WTC11 (cell line): ENCODE measurements at regions not wholly inside any gene's neighbourhood (a gene's known extent, or its start where the extent isn't known, plus 50 kb on each side); places are given as distances from the start of the nearest gene placed in this dataset.

Experiments
- ATAC-seq: fragments of 200-7000 bp; cut with Tn5 transposase; 2 replicates; pipeline ENCODE4 v1.10.0; 2021; ENCODE audit warnings: mild to moderate bottlenecking, moderate library complexity
- CTCF ChIA-PET: fragments of 300-600 bp; sonication (Branson Sonifier 250); formaldehyde crosslinking; loops from one replicate; lab custom pipeline; 2021; ENCODE audit warnings: antibody characterized with exemption; lab: Charles Lee
- POLR2A ChIA-PET: fragments of 350-600 bp; sonication (Branson Sonifier 250); formaldehyde crosslinking; loops from one replicate; lab custom pipeline; 2021; ENCODE audit warnings: antibody characterized with exemption; lab: Charles Lee
- DNase-seq: peaks from one replicate; pipeline ENCODE4 v3.0.0; 2021; ENCODE audit warnings: low spot score
- H3K27ac Mint-ChIP-seq: 2 replicates; pipeline ENCODE4 v1.8.0; 2021; ENCODE audit warnings: mixed read lengths
- H3K27me3 Mint-ChIP-seq: 2 replicates; pipeline ENCODE4 v1.8.0; 2021; ENCODE audit warnings: low read depth, mild to moderate bottlenecking, moderate library complexity, mixed read lengths
- H3K36me3 Mint-ChIP-seq: 2 replicates; pipeline ENCODE4 v1.8.0; 2021; ENCODE audit warnings: mixed read lengths
- H3K4me1 Mint-ChIP-seq: 2 replicates; pipeline ENCODE4 v1.8.0; 2022; ENCODE audit warnings: mixed read lengths
- H3K4me3 Mint-ChIP-seq: 2 replicates; pipeline ENCODE4 v1.8.0; 2021; ENCODE audit warnings: mild to moderate bottlenecking, moderate library complexity, mixed read lengths
- H3K9me3 Mint-ChIP-seq: 2 replicates; pipeline ENCODE4 v1.8.0; 2021; ENCODE audit warnings: mixed read lengths
- AR ChIP-seq: fragments of 250-450 bp; sonication (Bioruptor Pico); IDR thresholded peaks from 2 replicates; pipeline ENCODE4 v1.9.0; 2021; ENCODE audit warnings: mild to moderate bottlenecking
- ARID4B ChIP-seq: sonication (generic); formaldehyde crosslinking; IDR thresholded peaks from 2 replicates; pipeline ENCODE4 v1.8.0; 2023; ENCODE audit warnings: missing genetic modification reagents, mild to moderate bottlenecking, borderline replicate concordance
- ATF3 ChIP-seq: sonication (generic); formaldehyde crosslinking; conservative IDR thresholded peaks from 2 replicates; pipeline ENCODE4 v1.8.1; 2022; ENCODE audit warnings: mild to moderate bottlenecking, missing genetic modification reagents
- ETV6 ChIP-seq: sonication (generic); formaldehyde crosslinking; IDR thresholded peaks from 2 replicates; pipeline ENCODE4 v1.8.1; 2022; ENCODE audit warnings: mild to moderate bottlenecking, missing genetic modification reagents
- MAX ChIP-seq: sonication (generic); formaldehyde crosslinking; IDR thresholded peaks from 2 replicates; pipeline ENCODE4 v1.8.0; 2022; ENCODE audit warnings: mild to moderate bottlenecking, missing genetic modification reagents
- PREB ChIP-seq: sonication (generic); formaldehyde crosslinking; IDR thresholded peaks from 2 replicates; pipeline ENCODE4 v1.8.1; 2022; ENCODE audit warnings: mild to moderate bottlenecking, missing genetic modification reagents, moderate library complexity, borderline replicate concordance
- SMAD3 ChIP-seq: sonication (generic); formaldehyde crosslinking; IDR thresholded peaks from 2 replicates; pipeline ENCODE4 v1.8.0; 2022; ENCODE audit warnings: missing genetic modification reagents, mild to moderate bottlenecking, borderline replicate concordance
- SOX15 ChIP-seq: fragments of 250-450 bp; sonication (Bioruptor Pico); IDR thresholded peaks from 2 replicates; pipeline ENCODE4 v1.9.0; 2021; ENCODE audit warnings: mild to moderate bottlenecking
- STAT6 ChIP-seq: sonication (generic); formaldehyde crosslinking; conservative IDR thresholded peaks from 2 replicates; pipeline ENCODE4 v1.8.1; 2023; ENCODE audit warnings: mild to moderate bottlenecking, low read depth, missing genetic modification reagents, moderate library complexity
- USF2 ChIP-seq: sonication (generic); formaldehyde crosslinking; IDR thresholded peaks from 2 replicates; pipeline ENCODE4 v1.8.1; 2023; ENCODE audit warnings: mild to moderate bottlenecking, missing genetic modification reagents, moderate library complexity
- ZNF219 ChIP-seq: sonication (generic); formaldehyde crosslinking; IDR thresholded peaks from 2 replicates; pipeline ENCODE4 v1.8.0; 2023; ENCODE audit warnings: missing genetic modification reagents, mild to moderate bottlenecking, borderline replicate concordance
- ZNF396 ChIP-seq: fragments of 250-450 bp; sonication (Bioruptor Pico); IDR thresholded peaks from 2 replicates; pipeline ENCODE4 v1.8.0; 2021; ENCODE audit warnings: mild to moderate bottlenecking, moderate library complexity, borderline replicate concordance
- ZNF423 ChIP-seq: fragments of 250-450 bp; sonication (Bioruptor Pico); IDR thresholded peaks from 2 replicates; pipeline ENCODE4 v2.1.2; 2022; ENCODE audit warnings: mild to moderate bottlenecking, moderate library complexity
- ZNF532 ChIP-seq: fragments of 250-450 bp; sonication (Bioruptor Pico); IDR thresholded peaks from 2 replicates; pipeline ENCODE4 v1.9.0; 2021; ENCODE audit warnings: mild to moderate bottlenecking, borderline replicate concordance
- ZNF671 ChIP-seq: fragments of 250-450 bp; sonication (Bioruptor Pico); IDR thresholded peaks from 2 replicates; pipeline ENCODE4 v1.8.0; 2021; ENCODE audit warnings: mild to moderate bottlenecking

GRCh38 chr20:22663528-22664025 lies 79.2 kb upstream of the FOXA2 start (continued):
- no peak for TF ChIP-seq PREB
- TF ChIP-seq ATF3, result no peak
- no peak for TF ChIP-seq USF2 (CRISPR knock-in tag)
- peak; percentile 50; the same call in 1 of the 2 replicates for TF ChIP-seq MAX (CRISPR knock-in tag)
- TF ChIP-seq SMAD3 (CRISPR knock-in tag), result peak; percentile 25; the same call in 1 of the 2 replicates
- no peak for TF ChIP-seq ZNF396 (CRISPR knock-in tag)
- TF ChIP-seq ARID4B (CRISPR knock-in tag), result 0 out of 2 replicates have a peak, but pooled peaks have one; percentile 31
- TF ChIP-seq ZNF219 (CRISPR knock-in tag), result peak; percentile 93; the same call in 1 of the 2 replicates
- no peak for TF ChIP-seq ZNF671 (CRISPR knock-in tag)
- 0 out of 2 replicates have a peak, but pooled peaks have one; percentile 65 for TF ChIP-seq ETV6 (CRISPR knock-in tag)
- peak; percentile 78; the same call in 1 of the 2 replicates for TF ChIP-seq ZNF532 (CRISPR knock-in tag)
- no peak for TF ChIP-seq SOX15 (CRISPR knock-in tag)
- peak; percentile 100 for TF ChIP-seq ZNF423 (CRISPR knock-in tag)

GRCh38 chr20:22667198-22667597 lies 82.8 kb upstream of the FOXA2 start:
- ATAC-seq (no peak), DNase-seq (no peak)
- POLR2A ChIA-PET, result no interaction called here
- Mint-ChIP-seq H3K36me3 (peaks cover 64% of the 10 kb centered on the region), H3K27ac (no peak overlapping the region), H3K27me3 (peaks cover 6% of the 10 kb centered on the region), H3K9me3 (peaks cover 68% of the 10 kb centered on the region), H3K4me1 (peaks cover 32% of the 10 kb centered on the region), H3K4me3 (no peak overlapping the region)
- CTCF ChIA-PET, result no interaction called here
- TF ChIP-seq PREB (no peak), AR (CRISPR knock-in tag) (no peak), ZNF423 (CRISPR knock-in tag) (no peak), MAX (CRISPR knock-in tag) (no peak), STAT6 (CRISPR knock-in tag) (no peak), SMAD3 (CRISPR knock-in tag) (no peak)
